ENCODE measurements at regions not wholly inside any gene's neighbourhood (a gene's known extent, or its start where the extent isn't known, plus 50 kb on each side); places are given as distances from the start of the nearest gene placed in this dataset.
"Not testable (repeated sequence)": the region's sequence is repeated elsewhere in the genome, so short reads cannot be mapped to it uniquely, and the experiment has no call there.

- DNase-seq: peak; percentile 91
- peak; percentile 99 for TF ChIP-seq CTCF (IDR thresholded peaks at IDR 0.05; ENCODE audit: low read depth, low read length)
Measured at GRCh38 chr17:45640141-45640850, 143.8 kb upstream of the CRHR1 start.

GRCh38 chr17:45641541-45641940 lies 142.6 kb upstream of the CRHR1 start:
- Histone ChIP-seq H3K9me3 (ENCODE audit: severe bottlenecking) (no peaks in the 10 kb centered on the region), H3K27me3 (ENCODE audit: insufficient read depth, low read depth, severe bottlenecking) (no peaks in the 10 kb centered on the region), H3K4me3 (ENCODE audit: low read depth, low read length) (no peak overlapping the region), H3K27ac (no peak overlapping the region), H3K36me3 (peaks cover 23% of the 10 kb centered on the region)
- DNase-seq: peak; percentile 4
- TF ChIP-seq CTCF (IDR thresholded peaks at IDR 0.05; ENCODE audit: low read depth, low read length): no peak

More at GRCh38 chr17:45640141-45640850, 143.8 kb upstream of the CRHR1 start:
- no peak overlapping the region for H3K27ac ChIP-seq
- peaks cover 35% of the 10 kb centered on the region for H3K36me3 ChIP-seq
- H3K27me3 ChIP-seq (ENCODE audit: insufficient read depth, low read depth, severe bottlenecking): no peaks in the 10 kb centered on the region
- no peak overlapping the region for H3K4me3 ChIP-seq (ENCODE audit: low read depth, low read length)
- no peaks in the 10 kb centered on the region for H3K9me3 ChIP-seq (ENCODE audit: severe bottlenecking)

- no peak for DNase-seq
- H3K4me3 ChIP-seq (ENCODE audit: low read depth, low read length): no peak overlapping the region
- peaks cover 15% of the 10 kb centered on the region for H3K36me3 ChIP-seq
- H3K27ac ChIP-seq: no peak overlapping the region
- no peaks in the 10 kb centered on the region for H3K9me3 ChIP-seq (ENCODE audit: severe bottlenecking)
- TF ChIP-seq CTCF (IDR thresholded peaks at IDR 0.05; ENCODE audit: low read depth, low read length): no peak
- H3K27me3 ChIP-seq (ENCODE audit: insufficient read depth, low read depth, severe bottlenecking): no peaks in the 10 kb centered on the region
Measured at GRCh38 chr17:45643591-45643990, 140.5 kb upstream of the CRHR1 start.

GRCh38 chr17:45644637-45645036 lies 139.5 kb upstream of the CRHR1 start:
- H3K9me3 ChIP-seq (ENCODE audit: severe bottlenecking); H3K27me3 ChIP-seq (ENCODE audit: insufficient read depth, low read depth, severe bottlenecking); H3K36me3 ChIP-seq; DNase-seq; H3K4me3 ChIP-seq (ENCODE audit: low read depth, low read length): not testable (repeated sequence)
- peak overlapping the region; percentile 69; the same call in 1 of the 2 replicates for H3K27ac ChIP-seq

GRCh38 chr17:45645330-45645729 lies 138.8 kb upstream of the CRHR1 start:
- Histone ChIP-seq H3K27ac (peak overlapping the region; percentile 69), H3K27me3 (ENCODE audit: insufficient read depth, low read depth, severe bottlenecking) (no peaks in the 10 kb centered on the region), H3K4me3 (ENCODE audit: low read depth, low read length) (no peak overlapping the region; the same call in 1 of the 2 replicates), H3K9me3 (ENCODE audit: severe bottlenecking) (no peaks in the 10 kb centered on the region), H3K36me3 (no peaks in the 10 kb centered on the region)
- no peak for TF ChIP-seq CTCF (IDR thresholded peaks at IDR 0.05; ENCODE audit: low read depth, low read length)
- peak; percentile 38 for DNase-seq

GRCh38 chr17:45646288-45646988 lies 137.7 kb upstream of the CRHR1 start:
- no peaks in the 10 kb centered on the region for H3K36me3 ChIP-seq
- peak; percentile 64 for DNase-seq
- peak; percentile 29; the same call in 1 of the 2 replicates for TF ChIP-seq CTCF (IDR thresholded peaks at IDR 0.05; ENCODE audit: low read depth, low read length)
- no peaks in the 10 kb centered on the region for H3K9me3 ChIP-seq (ENCODE audit: severe bottlenecking)
- H3K27ac ChIP-seq: peak overlapping the region; percentile 69
- H3K4me3 ChIP-seq (ENCODE audit: low read depth, low read length): no peak overlapping the region
- H3K27me3 ChIP-seq (ENCODE audit: insufficient read depth, low read depth, severe bottlenecking): no peaks in the 10 kb centered on the region

All from WERI-Rb-1 (cell line).